Endothelial cell of umbilical vein (primary cell): ENCODE measurements at regions not wholly inside any gene's neighbourhood (a gene's known extent, or its start where the extent isn't known, plus 50 kb on each side); places are given as distances from the start of the nearest gene placed in this dataset.

Source experiments
- BruUV-seq: library from RNA; stranded (reverse); fragments of 400-500 nt; replicated peaks from 2 replicates; lab custom pipeline; 2021; lab: Mats Ljungman, UMichigan
- CTCF ChIA-PET: fragments of 300-600, 350-600 bp; sonication (Branson Sonifier 250); formaldehyde crosslinking; loops from one replicate; lab custom pipeline; 2021; ENCODE audit warnings: antibody characterized with exemption, inconsistent platforms; lab: Charles Lee
- POLR2A ChIA-PET: fragments of 300-600, 350-600 bp; sonication (Branson Sonifier 250); formaldehyde crosslinking; loops from one replicate; lab custom pipeline; 2021; ENCODE audit warnings: antibody characterized with exemption, inconsistent platforms; lab: Charles Lee
- DNase-seq: peaks from one replicate; pipeline ENCODE4 v3.0.0-alpha.2; 2011; ENCODE audit warnings: low read depth, low spot score
- FAIRE-seq: peaks from 2 replicates; lab custom pipeline; 2011; peaks lifted over from hg19 to GRCh38; lab: Jason Lieb, UNC
- H2AFZ ChIP-seq: 2 replicates; pipeline ENCODE4 v1.6.0; 2012; ENCODE audit warnings: low read depth, low read length, control low read depth, inconsistent platforms
- H3K27ac ChIP-seq: 2 replicates; pipeline ENCODE4 v1.5.1; 2011; ENCODE audit warnings: low read depth, mild to moderate bottlenecking, control low read depth, low read length, moderate library complexity; ENCODE audit not compliant: insufficient read depth
- H3K27me3 ChIP-seq, 2 experiments: 2 replicates each; pipeline versions ENCODE4 v1.6.0 to v1.6.1; 2011; ENCODE audit warnings: low read length in 2 of 2, mixed read lengths in 1 of 2; ENCODE audit not compliant: control insufficient read depth in 2 of 2, insufficient read depth in 2 of 2
- H3K36me3 ChIP-seq, 2 experiments: 2 replicates in 1 of 2; 3 replicates in 1 of 2; pipeline ENCODE4 v1.5.1; 2011; ENCODE audit warnings: low read length in 2 of 2, mild to moderate bottlenecking in 1 of 2, moderate library complexity in 1 of 2; ENCODE audit not compliant: control insufficient read depth in 2 of 2, insufficient read depth in 2 of 2; ENCODE audit errors: extremely low read depth in 1 of 2
- H3K4me1 ChIP-seq: 3 replicates; pipeline ENCODE4 v1.5.1; 2011; ENCODE audit warnings: mild to moderate bottlenecking, low read length; ENCODE audit not compliant: control insufficient read depth, insufficient read depth; ENCODE audit errors: extremely low read depth
- H3K4me2 ChIP-seq: 2 replicates; pipeline ENCODE4 v1.6.1; 2011; ENCODE audit warnings: low read length, control low read depth, mixed read lengths; ENCODE audit not compliant: insufficient read depth
- H3K4me3 ChIP-seq, 3 experiments: fragments of 200-600 bp in 1 of 3; sonication (generic), shearing (Covaris generic) in 1 of 3; replicated peaks in 1 of 3; 2 replicates each; pipeline ENCODE4 v1.5.1; 2011 to 2016; ENCODE audit warnings: control low read depth in 3 of 3, low read length in 3 of 3, mild to moderate bottlenecking in 2 of 3, inconsistent platforms in 1 of 3, low read depth in 1 of 3, moderate library complexity in 1 of 3; ENCODE audit not compliant: insufficient read depth in 1 of 3
- H3K79me2 ChIP-seq: 2 replicates; pipeline ENCODE4 v1.6.0; 2012; ENCODE audit warnings: low read length, inconsistent platforms; ENCODE audit not compliant: control insufficient read depth, insufficient read depth
- H3K9ac ChIP-seq: replicated peaks from 2 replicates; pipeline ENCODE3; 2011; ENCODE audit warnings: low read length, control low read depth; ENCODE audit not compliant: insufficient read depth; ENCODE audit errors: extremely low read depth
- H3K9me1 ChIP-seq: replicated peaks from 3 replicates; pipeline ENCODE4 v1.6.0; 2011; ENCODE audit warnings: mild to moderate bottlenecking, low read length; ENCODE audit not compliant: control insufficient read depth, insufficient read depth; ENCODE audit errors: extremely low read depth
- H3K9me3 ChIP-seq: replicated peaks from 2 replicates; pipeline ENCODE4 v1.5.1; 2012; ENCODE audit warnings: low read length, inconsistent platforms; ENCODE audit not compliant: control insufficient read depth, insufficient read depth
- H4K20me1 ChIP-seq: replicated peaks from 2 replicates; pipeline ENCODE3; 2011; ENCODE audit warnings: mild to moderate bottlenecking, low read length; ENCODE audit not compliant: control insufficient read depth, insufficient read depth; ENCODE audit errors: extremely low read depth
- EZH2 ChIP-seq: IDR thresholded peaks from 2 replicates; pipeline ENCODE4 v1.6.1; 2012; ENCODE audit warnings: borderline replicate concordance, low read depth, mild to moderate bottlenecking, moderate library complexity, low read length, inconsistent platforms; ENCODE audit not compliant: severe bottlenecking
- FOS ChIP-seq: IDR thresholded peaks from 2 replicates; pipeline ENCODE4 v1.6.1; 2011; ENCODE audit warnings: mild to moderate bottlenecking, low read length, moderate library complexity, borderline replicate concordance; ENCODE audit not compliant: insufficient read depth
- GATA2 ChIP-seq: IDR thresholded peaks from 2 replicates; pipeline ENCODE4 v1.7.0; 2011; ENCODE audit warnings: low read depth, mild to moderate bottlenecking, moderate library complexity, mixed read lengths, low read length; ENCODE audit not compliant: insufficient read length, insufficient read depth
- JUN ChIP-seq: IDR thresholded peaks from 2 replicates; pipeline ENCODE4 v1.6.1; 2011; ENCODE audit warnings: borderline replicate concordance, low read depth; ENCODE audit not compliant: insufficient read length, insufficient read depth
- MYC ChIP-seq: IDR thresholded peaks from one replicate; pipeline ENCODE4 v1.6.1; 2011; ENCODE audit warnings: mild to moderate bottlenecking, low read depth, low read length
- POLR2A ChIP-seq: IDR thresholded peaks from 2 replicates; pipeline ENCODE4 v1.6.1; 2012; ENCODE audit warnings: low read depth, mild to moderate bottlenecking, control low read depth, low read length
- POLR2AphosphoS5 ChIP-seq: IDR thresholded peaks from 2 replicates; pipeline ENCODE4 v1.6.1; 2012; ENCODE audit warnings: low read depth, mild to moderate bottlenecking, control low read depth, low read length, moderate library complexity; ENCODE audit not compliant: insufficient read depth
- dilution Hi-C: fragments of 300-500 bp; cut with MboI; formaldehyde crosslinking; loops from one replicate; pipeline ENCODE4 v1.15.0; 2019; ENCODE audit warnings: low sequenced_read_pairs; ENCODE audit not compliant: extremely low pct_ligation_motif_present
- intact Hi-C: fragments of 100-400 bp; cut with micrococcal nuclease; formaldehyde crosslinking; loops from one replicate; pipeline ENCODE4 v1.10.0; 2022
- TF ChIP-seq, protein P1 (sequence below): IDR thresholded peaks from 2 replicates; pipeline ENCODE4 v1.6.1; 2011; ENCODE audit not compliant: insufficient read depth, insufficient read length
- TF ChIP-seq, protein P2 (sequence below), 2 donors: IDR thresholded peaks; 1 replicate in 1 of 2; 2 replicates in 1 of 2; pipeline ENCODE4 v1.5.1; 2011; ENCODE audit warnings: low read length in 2 of 2, mild to moderate bottlenecking in 2 of 2, moderate library complexity in 2 of 2, control low read depth in 1 of 2, inconsistent platforms in 1 of 2, low read depth in 1 of 2; ENCODE audit not compliant: insufficient read depth in 1 of 2; ENCODE audit errors: extremely low read depth in 1 of 2

- Histone ChIP-seq H2AFZ (no peak overlapping the region), H3K4me3 (no peak overlapping the region), H3K9me1 (no peaks in the 10 kb centered on the region), H3K4me2 (no peak overlapping the region), H3K27ac (no peak overlapping the region), H3K27me3 (no peaks in the 10 kb centered on the region), H3K79me2 (no peaks in the 10 kb centered on the region), H4K20me1 (no peaks in the 10 kb centered on the region), H3K36me3 (no peaks in the 10 kb centered on the region), H3K9me3 (no peaks in the 10 kb centered on the region), H3K4me1 (no peaks in the 10 kb centered on the region), H3K9ac (no peak overlapping the region)
- FAIRE-seq (peak; percentile 43), DNase-seq (no peak)
- ChIA-PET CTCF (no interaction called here), POLR2A (no interaction called here)
- TF ChIP-seq MYC: no peak
- no peak for TF ChIP-seq FOS
- TF ChIP-seq GATA2: no peak
- no peak for TF ChIP-seq JUN
- TF ChIP-seq, protein P1, sequence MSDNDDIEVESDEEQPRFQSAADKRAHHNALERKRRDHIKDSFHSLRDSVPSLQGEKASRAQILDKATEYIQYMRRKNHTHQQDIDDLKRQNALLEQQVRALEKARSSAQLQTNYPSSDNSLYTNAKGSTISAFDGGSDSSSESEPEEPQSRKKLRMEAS: no peak
- TF ChIP-seq POLR2A: no peak
- TF ChIP-seq POLR2AphosphoS5: no peak
- TF ChIP-seq EZH2: no peak
- TF ChIP-seq, protein P2, sequence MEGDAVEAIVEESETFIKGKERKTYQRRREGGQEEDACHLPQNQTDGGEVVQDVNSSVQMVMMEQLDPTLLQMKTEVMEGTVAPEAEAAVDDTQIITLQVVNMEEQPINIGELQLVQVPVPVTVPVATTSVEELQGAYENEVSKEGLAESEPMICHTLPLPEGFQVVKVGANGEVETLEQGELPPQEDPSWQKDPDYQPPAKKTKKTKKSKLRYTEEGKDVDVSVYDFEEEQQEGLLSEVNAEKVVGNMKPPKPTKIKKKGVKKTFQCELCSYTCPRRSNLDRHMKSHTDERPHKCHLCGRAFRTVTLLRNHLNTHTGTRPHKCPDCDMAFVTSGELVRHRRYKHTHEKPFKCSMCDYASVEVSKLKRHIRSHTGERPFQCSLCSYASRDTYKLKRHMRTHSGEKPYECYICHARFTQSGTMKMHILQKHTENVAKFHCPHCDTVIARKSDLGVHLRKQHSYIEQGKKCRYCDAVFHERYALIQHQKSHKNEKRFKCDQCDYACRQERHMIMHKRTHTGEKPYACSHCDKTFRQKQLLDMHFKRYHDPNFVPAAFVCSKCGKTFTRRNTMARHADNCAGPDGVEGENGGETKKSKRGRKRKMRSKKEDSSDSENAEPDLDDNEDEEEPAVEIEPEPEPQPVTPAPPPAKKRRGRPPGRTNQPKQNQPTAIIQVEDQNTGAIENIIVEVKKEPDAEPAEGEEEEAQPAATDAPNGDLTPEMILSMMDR (IDR thresholded peaks at IDR 0.05; ENCODE audit: extremely low read depth in 1 of 2, insufficient read depth in 1 of 2, low read depth in 1 of 2, low read length in 2 of 2): no peak
- intact Hi-C loops: loop anchor here (10.0 kb wide), 1 partner anchor 141 kb away; no protein-coding TSS in a partner anchor
- dilution Hi-C loops: no loop called here
- no TSS peak for BruUV-seq
Measured at GRCh38 chr4:137455647-137456321, 76.5 kb downstream of the PCDH18 start.
